GM18508 (cell line): ENCODE measurements at regions not wholly inside any gene's neighbourhood (a gene's known extent, or its start where the extent isn't known, plus 50 kb on each side); places are given as distances from the start of the nearest gene placed in this dataset.

Experiments
- ATAC-seq: cut with Tn5 transposase; IDR thresholded peaks from one replicate; pipeline ENCODE4 v1.9.1; 2021; ENCODE audit warnings: moderate number of reproducible peaks; ENCODE audit not compliant: insufficient read depth, unreplicated experiment

DNA sequence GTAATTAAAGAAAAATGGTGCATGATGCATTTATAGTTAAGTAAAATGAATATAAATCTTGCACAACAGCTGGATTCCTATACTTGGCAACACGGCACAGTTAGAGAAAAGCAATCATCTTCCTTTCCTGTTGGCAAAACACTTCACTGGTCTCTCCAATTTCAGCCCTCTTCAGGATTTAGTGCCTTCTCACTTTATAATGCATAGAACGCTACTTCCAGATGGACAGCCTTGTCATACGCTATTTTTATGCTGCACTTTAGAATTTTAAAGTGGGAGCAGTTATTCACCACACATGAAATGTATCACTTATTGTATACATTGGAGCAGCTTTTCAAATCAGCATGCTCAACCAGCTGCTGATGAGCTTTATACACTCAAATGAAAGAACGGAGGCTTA lies 194.4 kb upstream of the GBE1 start:
- no peak for ATAC-seq

DNA sequence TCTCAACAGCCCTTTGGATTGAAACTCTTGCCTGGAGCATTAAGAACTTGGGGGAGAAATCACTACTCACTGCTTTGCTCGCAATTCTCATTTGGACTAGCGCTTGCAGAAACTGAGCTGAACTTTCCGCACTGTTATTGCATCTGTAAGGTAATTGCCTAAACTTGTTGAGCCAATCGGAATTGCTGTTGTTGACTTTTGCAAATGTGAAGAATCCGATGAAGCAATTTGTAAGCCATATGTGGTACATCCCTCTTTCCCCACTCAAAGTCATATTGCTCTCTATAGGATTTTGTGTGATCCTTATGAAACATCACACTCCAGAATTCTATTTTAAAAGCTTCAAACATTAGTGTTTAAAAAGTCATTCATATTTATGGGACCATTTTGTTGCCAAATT lies 191.7 kb upstream of the GBE1 start:
- ATAC-seq: no peak

DNA sequence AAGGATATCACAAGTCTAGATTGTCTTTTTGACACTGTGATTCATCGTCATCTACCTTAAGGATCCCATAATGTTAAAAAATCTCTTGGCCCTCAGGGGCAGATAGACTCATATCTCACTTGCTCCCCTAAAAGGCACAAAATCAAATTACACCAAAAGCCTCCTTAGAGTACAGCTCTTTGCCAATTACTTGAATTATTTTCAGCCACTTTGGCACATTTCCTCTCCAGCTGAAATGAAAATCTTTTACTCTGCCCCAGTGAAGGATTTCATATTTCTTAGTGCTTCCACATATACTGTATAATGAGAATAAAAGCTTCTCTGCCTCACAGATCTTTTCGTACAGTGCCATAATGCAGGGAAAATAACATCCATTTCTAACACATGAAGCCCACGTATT lies 190.7 kb upstream of the GBE1 start:
- no peak for ATAC-seq

DNA sequence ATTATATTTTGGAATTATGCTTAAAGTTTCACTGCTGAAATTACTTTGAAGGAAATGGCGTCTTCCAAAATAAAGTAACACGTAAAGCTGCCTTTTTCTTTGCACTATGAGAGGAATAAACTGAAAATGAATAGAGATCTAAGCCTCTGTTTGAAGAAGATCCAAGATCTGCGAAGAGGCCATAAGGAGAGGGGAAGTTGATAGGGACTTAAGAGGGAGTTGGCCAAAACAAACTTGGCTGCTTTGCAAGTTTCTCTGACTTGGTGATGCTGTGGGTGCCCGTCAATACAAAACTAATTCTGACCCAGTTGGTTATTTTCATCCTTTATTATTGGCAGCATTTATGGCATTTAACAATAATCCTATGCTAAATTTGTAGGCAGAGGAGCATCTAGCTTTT lies 190.2 kb upstream of the GBE1 start:
- ATAC-seq: no peak

DNA sequence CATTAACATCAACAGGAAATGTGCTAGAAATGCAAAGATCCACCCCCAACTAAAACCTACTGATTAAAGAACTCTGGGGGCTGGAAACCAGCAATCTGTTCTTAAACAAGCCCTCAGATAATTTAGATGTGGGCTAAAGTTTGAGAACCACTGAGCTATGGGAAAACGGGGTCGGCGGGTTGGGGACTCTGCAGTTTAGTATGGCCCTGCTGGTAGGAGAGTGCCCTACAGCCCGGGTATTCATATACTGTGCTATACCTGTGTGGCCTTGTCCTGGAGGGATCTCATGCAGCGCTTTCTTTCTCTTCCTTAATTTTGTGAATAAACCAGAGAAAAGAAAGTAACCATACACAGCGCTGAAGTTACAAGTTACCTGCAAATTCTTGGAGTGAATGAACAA lies 189.7 kb upstream of the GBE1 start:
- ATAC-seq: no peak

DNA sequence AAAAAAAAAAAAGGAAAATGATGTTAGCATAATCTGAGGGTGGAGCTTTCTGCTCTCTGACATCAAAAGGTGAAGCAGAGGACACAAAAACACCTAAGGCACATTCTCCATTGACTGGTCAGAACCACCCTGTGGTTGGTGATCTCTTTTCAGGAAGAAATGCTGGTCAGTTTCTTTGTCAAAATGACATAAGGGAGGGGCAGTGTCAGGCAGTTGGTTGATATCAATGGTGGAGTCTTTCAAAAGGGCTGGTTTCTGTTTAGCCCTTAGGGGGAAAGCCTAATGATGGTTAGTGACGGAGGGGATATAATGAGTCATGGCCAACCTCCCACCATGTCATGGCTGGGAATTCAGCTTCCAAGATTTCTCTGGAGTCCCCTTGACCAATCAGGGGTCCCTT lies 185.9 kb upstream of the GBE1 start:
- ATAC-seq: no peak

DNA sequence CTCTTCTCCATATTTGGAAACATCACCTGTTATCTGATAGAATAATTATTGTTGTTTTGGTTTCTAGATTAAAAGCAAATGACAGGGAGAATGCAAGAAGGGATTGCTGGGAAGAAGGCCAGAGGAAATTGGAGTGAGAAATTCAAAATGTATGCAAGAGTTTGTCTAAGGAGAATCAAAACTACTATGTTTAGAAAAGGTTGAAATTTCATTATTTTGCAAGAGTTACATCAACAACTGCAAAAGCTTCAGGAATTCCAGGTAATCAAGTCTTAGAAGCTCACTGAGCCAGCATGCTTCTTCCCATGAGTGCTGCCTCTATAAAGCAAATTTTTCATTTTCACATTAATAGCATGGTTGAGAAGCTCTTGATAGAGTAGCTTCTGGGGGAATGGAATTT lies 177.2 kb upstream of the GBE1 start:
- ATAC-seq: no peak

DNA sequence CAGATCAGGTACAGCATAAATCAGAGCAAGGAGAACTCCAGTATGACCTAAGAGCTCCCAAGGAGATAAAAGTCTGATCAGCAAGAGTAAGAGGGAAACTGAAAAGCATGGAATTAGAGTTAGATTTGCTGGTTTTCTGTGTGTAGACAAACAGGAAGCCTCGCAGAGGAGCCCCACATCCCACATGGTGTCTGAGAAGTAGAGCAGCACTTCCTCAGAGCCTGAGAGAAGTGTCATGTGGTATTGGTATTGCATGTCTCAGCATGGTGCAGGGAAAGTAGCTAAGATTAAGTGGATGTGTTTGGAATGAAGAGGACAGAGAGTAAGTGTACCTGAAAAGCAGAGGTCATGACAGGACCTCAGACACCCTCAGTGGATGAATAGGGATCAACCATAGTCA lies 175.4 kb upstream of the GBE1 start:
- ATAC-seq: no peak

DNA sequence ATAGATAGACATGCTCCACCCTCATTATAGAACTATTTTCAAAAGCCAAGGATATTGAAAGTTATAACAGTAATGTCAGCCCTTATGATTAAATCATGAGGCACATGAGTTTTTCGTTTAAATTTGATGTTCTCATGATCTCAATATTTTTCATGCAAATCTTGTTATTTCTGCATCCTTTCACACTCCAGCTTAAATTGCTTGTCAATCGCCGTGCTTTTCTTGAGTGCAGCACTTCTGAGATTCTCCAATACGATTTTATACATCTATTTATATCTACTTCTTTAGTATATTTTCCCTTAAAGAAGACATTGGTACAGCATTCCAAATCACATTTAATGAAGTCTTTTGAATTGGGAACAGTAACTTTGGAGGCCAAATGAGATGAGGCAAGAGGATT lies 171.2 kb upstream of the GBE1 start:
- ATAC-seq: no peak

DNA sequence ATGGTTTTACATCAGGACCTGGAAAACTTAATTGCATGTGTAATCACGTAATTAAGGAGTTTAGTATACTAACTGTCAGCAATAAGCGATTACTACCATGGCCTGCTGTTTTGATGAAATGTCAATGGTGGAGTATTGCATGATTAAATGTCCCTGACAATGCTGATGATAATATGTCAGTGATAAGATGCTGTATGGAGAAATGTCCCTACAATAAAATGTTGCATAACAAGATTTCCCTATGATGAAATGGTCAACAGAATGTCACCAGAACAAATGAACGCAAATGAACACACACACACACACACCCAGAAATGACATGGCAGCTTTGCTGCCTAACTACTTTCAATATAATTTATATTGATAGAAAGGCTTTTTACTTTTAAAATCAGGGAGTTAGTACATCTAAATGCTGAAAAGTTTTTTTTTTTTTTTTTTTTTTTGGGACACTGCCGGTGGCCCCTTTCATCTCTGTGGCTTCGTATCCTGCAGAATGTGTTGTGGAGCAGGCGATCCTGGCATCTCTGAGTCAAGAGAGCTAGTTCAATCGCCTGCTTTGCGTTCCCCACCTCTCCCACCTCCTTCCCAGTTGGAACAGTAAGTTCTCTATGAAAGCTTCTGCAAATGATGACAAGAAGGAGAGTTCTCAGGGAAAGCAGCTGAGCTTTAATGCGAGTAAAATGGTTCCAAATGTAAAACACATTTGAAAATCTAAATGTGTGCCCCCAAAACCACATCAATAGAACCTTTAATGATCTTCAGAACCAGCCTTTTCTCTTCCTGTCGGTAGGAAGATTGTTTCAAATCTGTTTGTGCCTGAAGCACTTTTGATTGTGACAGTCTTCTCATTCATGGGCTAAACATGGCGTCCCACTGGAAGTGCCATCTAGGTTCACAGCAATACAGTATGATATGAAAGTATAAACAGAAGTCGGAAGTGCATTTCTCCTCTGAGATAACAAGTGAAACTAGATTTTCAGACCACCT lies 170.1 kb upstream of the GBE1 start:
- no peak for ATAC-seq

DNA sequence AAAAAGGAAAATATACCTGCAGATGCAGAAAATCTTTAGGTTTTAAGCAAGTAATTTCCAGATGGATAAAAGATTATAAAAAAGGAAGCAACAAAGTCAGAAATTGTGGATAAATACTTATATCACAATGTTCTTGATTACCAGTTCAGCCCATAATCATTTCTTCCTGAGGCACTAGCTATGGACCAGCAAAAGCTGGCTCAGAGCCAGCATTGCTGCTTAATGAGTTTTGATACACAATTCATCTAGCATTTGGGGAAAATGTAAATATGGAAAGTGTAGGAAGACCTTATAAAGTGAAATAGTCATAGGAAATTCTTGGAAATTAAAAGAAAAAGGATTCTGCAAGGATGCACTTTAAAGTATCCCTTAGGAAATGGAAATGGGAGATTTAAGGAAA lies 168.3 kb upstream of the GBE1 start:
- no peak for ATAC-seq

DNA sequence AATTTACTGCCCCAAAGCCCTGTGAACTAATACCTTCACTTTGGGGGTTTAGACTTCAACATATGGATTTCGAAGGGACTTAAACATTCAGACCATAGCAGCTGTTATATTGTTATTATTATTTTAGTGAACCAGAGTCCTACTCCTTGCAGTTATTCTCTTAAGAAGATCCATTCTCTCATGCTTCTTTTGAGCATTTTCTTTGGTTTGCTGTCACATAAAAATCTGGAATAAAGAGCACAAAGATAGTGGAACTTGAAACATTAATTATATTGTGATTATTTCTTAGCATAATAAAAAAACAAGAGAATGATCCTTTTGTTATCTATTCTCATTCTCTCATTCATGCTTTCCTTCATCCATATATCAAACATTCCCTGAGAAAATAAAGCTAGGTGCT lies 166.4 kb upstream of the GBE1 start:
- ATAC-seq: no peak

DNA sequence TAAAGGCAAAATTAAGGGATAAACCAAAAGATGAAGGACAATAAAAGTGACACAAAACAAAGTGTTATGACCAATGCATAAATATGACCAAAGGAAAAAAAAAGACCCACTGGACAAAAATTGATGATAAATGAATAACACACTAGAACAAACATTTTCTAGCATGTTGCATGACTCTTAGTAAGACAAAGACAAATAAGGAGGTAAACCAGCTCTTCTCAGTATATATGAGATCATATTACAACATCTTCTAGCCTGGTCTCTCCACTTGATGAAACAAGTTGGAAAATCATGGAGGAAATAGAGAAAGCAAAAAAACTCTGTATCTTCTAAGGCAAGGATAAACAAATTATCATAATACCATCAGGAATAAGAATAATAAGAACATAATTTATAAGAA lies 163.9 kb upstream of the GBE1 start:
- ATAC-seq: no peak

DNA sequence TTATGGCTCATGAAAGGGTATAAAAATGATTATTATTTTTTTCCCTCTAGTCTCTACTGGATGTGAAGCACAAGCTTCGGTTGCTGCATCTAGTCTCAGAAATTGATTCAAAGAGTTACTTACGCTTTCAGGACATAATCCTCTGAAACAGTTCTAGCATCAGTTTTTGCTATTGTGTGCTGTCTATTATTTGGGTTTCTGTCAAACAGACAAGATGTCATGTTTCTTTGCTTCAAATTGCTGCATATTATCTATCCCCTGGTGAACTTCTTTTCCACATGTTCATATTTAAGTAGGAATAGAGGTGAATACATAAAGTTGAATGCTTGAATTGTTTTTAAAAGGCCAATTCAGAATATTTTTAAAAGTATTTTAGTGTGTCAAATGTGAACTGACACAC lies 161.6 kb upstream of the GBE1 start:
- no peak for ATAC-seq

DNA sequence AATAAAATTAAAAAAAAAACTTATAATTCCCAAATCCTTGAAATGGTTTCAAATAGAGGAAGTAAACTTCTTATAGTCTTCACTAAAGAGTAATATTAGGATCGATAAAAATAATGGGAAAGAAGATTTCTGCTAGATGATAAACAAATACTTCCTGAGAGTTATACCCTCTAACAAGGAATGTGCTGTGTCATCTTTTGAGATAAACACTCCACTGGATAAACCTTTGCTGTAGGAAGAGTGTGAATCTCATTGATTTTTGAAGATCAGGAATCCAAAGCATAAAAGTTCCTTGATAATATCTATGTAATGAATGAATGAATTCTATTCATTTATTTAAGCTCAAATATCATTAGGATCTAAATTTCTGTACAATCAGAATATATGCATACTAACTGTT lies 161.0 kb upstream of the GBE1 start:
- no peak for ATAC-seq

DNA sequence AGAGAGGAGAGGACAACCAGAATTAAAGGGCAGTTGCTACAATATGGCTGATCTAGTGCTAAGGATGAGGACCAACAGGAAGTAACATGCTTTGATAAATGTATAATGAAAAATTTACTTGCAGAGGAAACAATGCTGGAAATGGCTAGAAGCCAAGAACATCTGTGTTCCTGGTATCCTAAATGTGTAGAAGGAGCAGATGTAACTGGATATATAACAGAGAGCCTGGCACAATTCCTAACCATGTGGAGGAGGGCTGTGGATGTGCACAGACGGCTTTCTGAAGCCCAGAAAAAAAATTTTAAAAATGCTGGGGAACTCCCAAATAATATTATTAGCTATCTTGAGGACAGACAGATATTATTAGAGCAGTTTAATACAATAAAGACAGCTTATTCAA lies 159.4 kb upstream of the GBE1 start:
- no peak for ATAC-seq

DNA sequence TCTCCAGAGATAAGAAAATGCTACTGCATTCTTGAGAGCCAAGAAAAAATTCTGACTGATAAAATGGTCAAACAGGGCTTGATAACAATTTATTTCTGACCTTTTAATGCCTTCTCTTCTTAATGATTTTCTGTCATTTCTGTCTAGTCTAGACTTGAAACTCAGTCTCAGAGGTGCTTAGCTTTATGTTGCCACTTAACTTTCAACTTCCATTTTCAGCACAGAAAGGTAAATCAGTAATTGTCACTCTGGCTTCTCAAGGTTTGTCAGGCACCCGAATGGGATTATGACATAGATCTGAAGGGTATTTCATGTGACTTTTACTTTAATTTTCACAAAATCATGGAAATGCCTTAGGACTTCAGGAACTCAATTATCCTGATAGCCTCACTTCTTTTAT lies 155.4 kb upstream of the GBE1 start:
- no peak for ATAC-seq

DNA sequence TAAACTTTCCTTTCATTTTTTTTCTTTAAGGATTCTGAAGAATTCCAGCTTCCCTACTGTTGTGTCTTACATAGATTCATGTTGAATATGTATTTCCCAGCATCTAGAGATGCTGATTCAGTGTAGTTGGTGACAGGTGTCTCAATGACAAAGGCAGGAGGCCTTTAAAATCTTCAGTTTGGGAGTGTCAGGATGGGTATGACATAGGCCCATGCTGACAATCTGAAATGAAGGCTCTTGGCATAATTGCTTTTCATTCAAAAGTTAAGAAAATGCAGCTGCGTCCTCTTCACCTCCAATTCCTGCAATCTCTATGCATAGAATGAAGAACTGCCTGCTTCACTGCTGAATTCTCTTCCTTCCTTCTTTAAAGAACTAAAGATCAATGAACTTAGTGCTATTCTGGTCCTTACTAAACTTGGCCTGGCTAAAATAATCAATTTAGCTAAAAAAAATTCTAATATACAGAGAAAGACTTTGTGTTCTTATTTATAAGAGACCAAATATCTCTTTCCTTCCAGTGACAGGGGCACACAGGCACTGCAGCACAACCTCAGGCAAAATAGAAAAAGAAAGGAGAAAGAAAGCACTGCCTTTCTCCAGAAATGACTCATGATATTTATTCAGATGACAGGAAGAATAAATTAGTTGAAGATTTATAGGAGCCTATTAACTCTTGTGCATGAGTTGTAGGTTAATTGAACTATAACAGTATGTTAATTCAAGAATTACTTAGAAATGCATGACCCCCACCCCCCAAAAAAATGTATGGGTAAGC lies 152.6 kb upstream of the GBE1 start:
- no peak for ATAC-seq

DNA sequence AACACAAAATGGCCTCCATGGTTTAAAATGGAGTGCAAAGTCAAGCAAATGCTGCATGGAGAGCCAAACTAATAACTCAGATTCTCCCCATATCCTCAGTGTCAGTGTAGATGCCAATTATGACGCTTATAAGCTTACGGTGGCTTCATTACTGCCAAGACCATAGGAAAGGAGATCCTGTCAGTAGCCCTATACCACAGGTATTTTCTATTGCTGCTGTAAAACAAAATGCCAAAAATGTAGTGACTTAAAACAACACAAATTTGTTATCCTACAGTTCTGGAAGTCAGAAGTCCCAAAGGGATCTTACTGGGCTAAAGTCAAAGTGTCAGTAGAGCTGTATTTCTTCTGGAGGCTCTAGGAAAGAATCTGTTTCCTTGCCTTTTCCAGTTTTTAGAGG lies 149.8 kb upstream of the GBE1 start:
- ATAC-seq: no peak

DNA sequence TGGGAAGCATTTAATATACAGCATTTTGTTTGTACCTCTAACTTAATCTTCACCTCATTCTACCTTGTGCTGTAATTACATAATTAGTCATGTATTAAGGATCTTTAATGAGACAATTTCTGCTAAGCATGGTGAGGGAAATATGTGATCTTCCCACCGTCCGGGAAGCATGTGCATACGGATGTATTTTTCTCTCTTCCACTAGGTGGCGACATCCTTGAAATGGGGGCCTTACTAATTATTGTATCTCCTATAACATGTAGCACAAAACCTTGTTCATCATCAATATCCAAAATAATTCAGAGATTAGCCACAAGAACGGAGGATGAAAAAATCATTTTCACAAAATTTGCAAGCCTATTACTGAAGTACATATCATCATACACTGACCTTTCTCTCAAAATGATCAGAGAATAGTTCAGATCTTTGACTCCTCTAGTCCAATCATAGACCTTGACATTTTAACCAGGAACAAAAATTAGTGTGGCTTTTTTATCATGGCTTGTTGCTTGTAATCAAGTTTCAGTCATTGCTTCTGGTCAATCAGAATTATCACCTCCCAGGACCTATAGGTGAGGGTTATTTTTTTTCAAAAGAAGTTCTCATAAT lies 148.9 kb upstream of the GBE1 start:
- no peak for ATAC-seq

DNA sequence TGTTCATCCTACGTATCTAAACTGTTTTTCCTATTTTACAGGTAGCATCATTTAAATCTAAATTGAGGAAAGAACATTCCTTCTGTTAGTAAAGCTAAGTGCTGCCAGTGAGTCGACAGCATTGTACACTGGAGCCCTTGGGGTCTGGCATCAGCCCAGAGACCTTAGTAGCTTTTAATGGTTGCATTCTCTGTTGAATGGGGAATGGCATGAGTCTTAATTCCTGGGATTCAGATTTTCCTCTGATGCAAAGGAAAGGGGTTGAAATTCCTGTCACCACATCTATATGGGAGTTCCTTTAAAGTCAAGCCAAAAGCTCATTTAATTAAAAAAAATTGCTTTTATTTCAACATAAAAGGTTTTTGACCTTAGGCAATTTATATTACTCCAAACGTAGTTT lies 148.4 kb upstream of the GBE1 start:
- ATAC-seq: no peak
